GM23338 (cell line): ENCODE measurements at regions not wholly inside any gene's neighbourhood (a gene's known extent, or its start where the extent isn't known, plus 50 kb on each side); places are given as distances from the start of the nearest gene placed in this dataset.

Experiments
- ATAC-seq: fragments of 200-7000 bp; cut with Tn5 transposase; 3 replicates; pipeline ENCODE4 v1.9.1; 2020
- DNase-seq: peaks from one replicate; pipeline ENCODE4 v3.0.0-alpha.2; 2015; ENCODE audit warnings: low spot score
- H2AFZ ChIP-seq: fragments of 200-600 bp; sonication (generic); 2 replicates; pipeline ENCODE4 v1.8.0; 2016; ENCODE audit warnings: antibody characterized with exemption, mild to moderate bottlenecking, moderate library complexity
- H3F3A ChIP-seq: fragments of 200-600 bp; sonication (generic); replicated peaks from 2 replicates; pipeline ENCODE4 v1.8.0; 2017; ENCODE audit warnings: antibody characterized with exemption, mixed run types, low read depth
- H3K27ac ChIP-seq: fragments of 200-600 bp; sonication (generic); 2 replicates; pipeline ENCODE4 v1.6.1; 2016; ENCODE audit warnings: low read depth
- H3K27me3 ChIP-seq: fragments of 200-600 bp; sonication (generic); 2 replicates; pipeline ENCODE4 v1.8.0; 2016; ENCODE audit warnings: mild to moderate bottlenecking, mixed run types, moderate library complexity; ENCODE audit not compliant: insufficient read depth
- H3K36me3 ChIP-seq: fragments of 200-600 bp; sonication (generic); 2 replicates; pipeline ENCODE4 v1.8.0; 2016; ENCODE audit warnings: mild to moderate bottlenecking; ENCODE audit not compliant: insufficient read depth
- H3K4me1 ChIP-seq: fragments of 200-600 bp; sonication (generic); 2 replicates; pipeline ENCODE4 v1.8.0; 2016; ENCODE audit warnings: mild to moderate bottlenecking, moderate library complexity; ENCODE audit not compliant: insufficient read depth
- H3K4me2 ChIP-seq: fragments of 200-600 bp; sonication (generic); 2 replicates; pipeline ENCODE4 v1.7.1; 2017; ENCODE audit warnings: mixed run types
- H3K4me3 ChIP-seq: fragments of 200-600 bp; sonication (generic); 2 replicates; pipeline ENCODE4 v1.6.1; 2016; ENCODE audit warnings: mixed run types
- H3K79me2 ChIP-seq: fragments of 200-600 bp; sonication (generic); replicated peaks from 2 replicates; pipeline ENCODE4 v1.8.0; 2017; ENCODE audit warnings: mild to moderate bottlenecking; ENCODE audit not compliant: insufficient read depth
- H3K9me2 ChIP-seq: fragments of 200-600 bp; sonication (generic); 2 replicates; pipeline ENCODE4 v1.8.0; 2017; ENCODE audit not compliant: insufficient read depth
- H4K20me1 ChIP-seq: fragments of 200-600 bp; sonication (generic); replicated peaks from 2 replicates; pipeline ENCODE4 v1.8.0; 2017; ENCODE audit warnings: mild to moderate bottlenecking; ENCODE audit not compliant: insufficient read depth
- H3K27ac Mint-ChIP-seq: 2 replicates; pipeline ENCODE4 v1.8.0; 2020; ENCODE audit warnings: inconsistent platforms, mild to moderate bottlenecking, moderate library complexity, mixed read lengths
- H3K27me3 Mint-ChIP-seq: 3 replicates; pipeline ENCODE4 v1.8.0; 2022; ENCODE audit warnings: low read depth, mild to moderate bottlenecking, moderate library complexity, mixed read lengths, inconsistent platforms; ENCODE audit not compliant: insufficient read depth, poor library complexity
- H3K36me3 Mint-ChIP-seq: 3 replicates; pipeline ENCODE4 v1.8.0; 2021; ENCODE audit warnings: low read depth, mild to moderate bottlenecking, inconsistent platforms, moderate library complexity, mixed read lengths
- H3K4me1 Mint-ChIP-seq: 3 replicates; pipeline ENCODE4 v1.8.0; 2020; ENCODE audit warnings: mild to moderate bottlenecking, inconsistent platforms, mixed read lengths
- H3K4me3 Mint-ChIP-seq: 3 replicates; pipeline ENCODE4 v1.8.0; 2021; ENCODE audit warnings: moderate library complexity, mild to moderate bottlenecking, inconsistent platforms, mixed read lengths
- H3K9me3 Mint-ChIP-seq: 3 replicates; pipeline ENCODE4 v1.8.0; 2020; ENCODE audit warnings: moderate library complexity, mild to moderate bottlenecking, inconsistent platforms, mixed read lengths
- CREB1 ChIP-seq: fragments of 250-450 bp; sonication (Bioruptor Pico); IDR thresholded peaks from 2 replicates; pipeline ENCODE4 v1.5.0; 2020; ENCODE audit warnings: low read depth, mild to moderate bottlenecking, moderate library complexity
- EZH2 ChIP-seq: fragments of 200-600 bp; sonication (generic); IDR thresholded peaks from one replicate; pipeline ENCODE4 v1.8.0; 2017; ENCODE audit warnings: antibody characterized with exemption, mild to moderate bottlenecking, low read depth; ENCODE audit not compliant: unreplicated experiment
- EZH2phosphoT487 ChIP-seq: fragments of 200-600 bp; sonication (generic); IDR thresholded peaks from one replicate; pipeline ENCODE4 v1.8.1; 2018; ENCODE audit warnings: antibody characterized with exemption; ENCODE audit not compliant: unreplicated experiment
- JUNB ChIP-seq: IDR thresholded peaks from one replicate; pipeline ENCODE4 v1.6.1; 2016; ENCODE audit warnings: antibody characterized with exemption; ENCODE audit not compliant: unreplicated experiment
- NANOG ChIP-seq: IDR thresholded peaks from 2 replicates; pipeline ENCODE4 v1.6.1; 2016; ENCODE audit warnings: antibody characterized with exemption, borderline replicate concordance
- POLR2AphosphoS5 ChIP-seq: IDR thresholded peaks from 2 replicates; pipeline ENCODE4 v1.6.1; 2016; ENCODE audit warnings: antibody characterized with exemption, low read depth
- STAT1 ChIP-seq: IDR thresholded peaks from one replicate; pipeline ENCODE4 v1.6.1; 2016; ENCODE audit warnings: antibody characterized with exemption; ENCODE audit not compliant: unreplicated experiment
- ZNF114 ChIP-seq: fragments of 250-450 bp; sonication (Bioruptor Pico); IDR thresholded peaks from 2 replicates; pipeline ENCODE4 v1.5.0; 2020; ENCODE audit warnings: mild to moderate bottlenecking, moderate library complexity
- ZNF331 ChIP-seq: fragments of 250-450 bp; sonication (Bioruptor Pico); IDR thresholded peaks from 2 replicates; pipeline ENCODE4 v1.5.0; 2020; ENCODE audit warnings: low read depth, mild to moderate bottlenecking, moderate library complexity
- TF ChIP-seq, protein P1 (sequence below), 2 experiments: fragments of 200-600 bp in 1 of 2; sonication (generic) in 1 of 2; conservative IDR thresholded peaks; 2 replicates each; pipeline versions ENCODE4 v1.5.1 to v1.6.1; 2016 to 2017; ENCODE audit warnings: antibody characterized with exemption in 2 of 2, low read depth in 2 of 2, mild to moderate bottlenecking in 2 of 2, moderate library complexity in 1 of 2
- TF ChIP-seq, protein P2 (sequence below): fragments of 250-450 bp; sonication (Bioruptor Pico); IDR thresholded peaks from 2 replicates; pipeline ENCODE4 v1.5.0; 2020; ENCODE audit warnings: mild to moderate bottlenecking, moderate library complexity
- TF ChIP-seq, protein P3 (sequence below): IDR thresholded peaks from one replicate; pipeline ENCODE4 v1.6.1; 2018; ENCODE audit warnings: antibody characterized with exemption; ENCODE audit not compliant: unreplicated experiment

DNA sequence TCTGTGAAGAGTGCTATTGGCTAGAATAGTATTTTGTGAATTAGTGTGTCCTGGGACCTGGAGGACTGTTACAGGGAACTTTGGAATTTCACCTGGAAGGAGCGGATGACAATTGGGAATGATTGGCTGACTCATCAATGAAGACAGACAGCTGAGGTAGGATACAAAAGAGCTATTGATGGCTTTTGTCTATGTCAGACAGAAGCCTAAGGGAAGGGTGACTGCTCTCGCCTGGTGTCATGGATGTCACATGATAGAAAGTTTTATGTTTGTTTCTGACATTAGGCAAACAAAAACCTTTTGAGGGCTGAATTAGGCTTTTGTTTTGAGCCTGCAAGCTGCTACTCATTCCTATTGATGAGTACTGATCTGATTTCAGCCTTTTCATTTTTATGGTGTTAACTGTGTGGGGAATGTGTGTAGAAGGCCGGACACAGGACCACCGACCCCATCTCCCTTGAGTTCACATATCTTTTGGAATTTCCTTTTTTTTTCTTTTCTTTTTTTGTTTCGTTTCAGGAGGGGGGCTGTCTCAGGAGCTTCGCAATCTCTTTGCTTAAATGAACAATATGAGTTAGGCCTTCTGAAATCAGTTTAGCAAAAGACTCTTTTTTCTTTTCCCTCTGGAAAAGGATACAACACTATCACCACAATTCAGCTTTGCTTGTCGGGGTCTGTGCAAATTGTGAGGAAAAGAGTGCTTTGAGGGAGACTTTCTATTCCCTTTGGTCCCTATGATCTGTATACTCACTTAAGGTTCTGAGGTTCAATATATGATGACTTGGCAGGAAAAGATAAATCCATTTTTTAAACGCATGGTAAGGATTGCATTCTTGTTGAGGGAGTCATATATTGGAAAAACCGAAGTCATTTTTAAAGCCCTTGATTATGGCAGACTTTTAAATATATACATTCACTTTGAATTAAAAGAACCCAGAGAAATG lies 207.9 kb upstream of the FIGN start (continued):
- TF ChIP-seq CREB1 (CRISPR knock-in tag) (no peak), POLR2AphosphoS5 (no peak), ZNF114 (CRISPR knock-in tag) (no peak), NANOG (no peak), EZH2 (no peak), JUNB (no peak)

DNA sequence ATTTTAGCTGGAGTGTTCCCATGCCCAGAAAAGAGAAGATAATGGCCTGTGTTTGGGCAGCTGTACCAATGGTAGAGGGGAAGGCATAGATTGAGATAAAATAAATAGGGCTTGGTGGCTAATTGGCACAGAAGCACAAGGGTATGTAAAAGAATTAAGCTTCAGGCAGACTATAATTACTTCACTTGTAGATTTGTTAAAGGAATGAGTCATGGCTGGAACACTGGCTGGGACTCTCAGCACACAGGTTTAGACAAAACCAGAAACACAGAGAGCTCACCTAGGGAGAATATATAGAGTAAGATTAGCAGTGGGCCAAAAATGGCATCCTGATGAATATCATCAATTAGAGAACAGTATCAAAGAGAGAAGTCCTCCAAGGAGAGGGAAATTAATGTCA lies 198.3 kb upstream of the FIGN start:
- H3K4me2 ChIP-seq = no peak overlapping the region
- Mint-ChIP-seq H3K27me3 (peaks cover 2% of the 10 kb centered on the region), H3K27ac (no peak overlapping the region), H3K9me3 (no peaks in the 10 kb centered on the region; the same call in 2 of the 3 replicates), H3K36me3 (no peaks in the 10 kb centered on the region), H3K4me3 (no peak overlapping the region), H3K4me1 (peaks cover 6% of the 10 kb centered on the region; the same call in 2 of the 3 replicates)
- no peaks in the 10 kb centered on the region for H3F3A ChIP-seq
- no peak overlapping the region for H3K4me3 ChIP-seq
- no peaks in the 10 kb centered on the region for H4K20me1 ChIP-seq
- H3K9me2 ChIP-seq = no peaks in the 10 kb centered on the region
- DNase-seq (no peak), ATAC-seq (no peak)
- H3K79me2 ChIP-seq = no peaks in the 10 kb centered on the region
- H3K27me3 ChIP-seq = no peaks in the 10 kb centered on the region
- H3K4me1 ChIP-seq = peaks cover 7% of the 10 kb centered on the region; the same call in 1 of the 2 replicates
- H3K27ac ChIP-seq = no peak overlapping the region
- no peak overlapping the region for H2AFZ ChIP-seq
- no peaks in the 10 kb centered on the region for H3K36me3 ChIP-seq
- TF ChIP-seq POLR2AphosphoS5 = no peak
- TF ChIP-seq, protein P1, sequence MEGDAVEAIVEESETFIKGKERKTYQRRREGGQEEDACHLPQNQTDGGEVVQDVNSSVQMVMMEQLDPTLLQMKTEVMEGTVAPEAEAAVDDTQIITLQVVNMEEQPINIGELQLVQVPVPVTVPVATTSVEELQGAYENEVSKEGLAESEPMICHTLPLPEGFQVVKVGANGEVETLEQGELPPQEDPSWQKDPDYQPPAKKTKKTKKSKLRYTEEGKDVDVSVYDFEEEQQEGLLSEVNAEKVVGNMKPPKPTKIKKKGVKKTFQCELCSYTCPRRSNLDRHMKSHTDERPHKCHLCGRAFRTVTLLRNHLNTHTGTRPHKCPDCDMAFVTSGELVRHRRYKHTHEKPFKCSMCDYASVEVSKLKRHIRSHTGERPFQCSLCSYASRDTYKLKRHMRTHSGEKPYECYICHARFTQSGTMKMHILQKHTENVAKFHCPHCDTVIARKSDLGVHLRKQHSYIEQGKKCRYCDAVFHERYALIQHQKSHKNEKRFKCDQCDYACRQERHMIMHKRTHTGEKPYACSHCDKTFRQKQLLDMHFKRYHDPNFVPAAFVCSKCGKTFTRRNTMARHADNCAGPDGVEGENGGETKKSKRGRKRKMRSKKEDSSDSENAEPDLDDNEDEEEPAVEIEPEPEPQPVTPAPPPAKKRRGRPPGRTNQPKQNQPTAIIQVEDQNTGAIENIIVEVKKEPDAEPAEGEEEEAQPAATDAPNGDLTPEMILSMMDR (conservative IDR thresholded peaks at IDR 0.05; ENCODE audit: low read depth in 2 of 2) = no peak
- no peak for TF ChIP-seq EZH2phosphoT487
- TF ChIP-seq CREB1 (CRISPR knock-in tag) = no peak
- TF ChIP-seq ZNF114 (CRISPR knock-in tag) = no peak
- TF ChIP-seq, protein P2, sequence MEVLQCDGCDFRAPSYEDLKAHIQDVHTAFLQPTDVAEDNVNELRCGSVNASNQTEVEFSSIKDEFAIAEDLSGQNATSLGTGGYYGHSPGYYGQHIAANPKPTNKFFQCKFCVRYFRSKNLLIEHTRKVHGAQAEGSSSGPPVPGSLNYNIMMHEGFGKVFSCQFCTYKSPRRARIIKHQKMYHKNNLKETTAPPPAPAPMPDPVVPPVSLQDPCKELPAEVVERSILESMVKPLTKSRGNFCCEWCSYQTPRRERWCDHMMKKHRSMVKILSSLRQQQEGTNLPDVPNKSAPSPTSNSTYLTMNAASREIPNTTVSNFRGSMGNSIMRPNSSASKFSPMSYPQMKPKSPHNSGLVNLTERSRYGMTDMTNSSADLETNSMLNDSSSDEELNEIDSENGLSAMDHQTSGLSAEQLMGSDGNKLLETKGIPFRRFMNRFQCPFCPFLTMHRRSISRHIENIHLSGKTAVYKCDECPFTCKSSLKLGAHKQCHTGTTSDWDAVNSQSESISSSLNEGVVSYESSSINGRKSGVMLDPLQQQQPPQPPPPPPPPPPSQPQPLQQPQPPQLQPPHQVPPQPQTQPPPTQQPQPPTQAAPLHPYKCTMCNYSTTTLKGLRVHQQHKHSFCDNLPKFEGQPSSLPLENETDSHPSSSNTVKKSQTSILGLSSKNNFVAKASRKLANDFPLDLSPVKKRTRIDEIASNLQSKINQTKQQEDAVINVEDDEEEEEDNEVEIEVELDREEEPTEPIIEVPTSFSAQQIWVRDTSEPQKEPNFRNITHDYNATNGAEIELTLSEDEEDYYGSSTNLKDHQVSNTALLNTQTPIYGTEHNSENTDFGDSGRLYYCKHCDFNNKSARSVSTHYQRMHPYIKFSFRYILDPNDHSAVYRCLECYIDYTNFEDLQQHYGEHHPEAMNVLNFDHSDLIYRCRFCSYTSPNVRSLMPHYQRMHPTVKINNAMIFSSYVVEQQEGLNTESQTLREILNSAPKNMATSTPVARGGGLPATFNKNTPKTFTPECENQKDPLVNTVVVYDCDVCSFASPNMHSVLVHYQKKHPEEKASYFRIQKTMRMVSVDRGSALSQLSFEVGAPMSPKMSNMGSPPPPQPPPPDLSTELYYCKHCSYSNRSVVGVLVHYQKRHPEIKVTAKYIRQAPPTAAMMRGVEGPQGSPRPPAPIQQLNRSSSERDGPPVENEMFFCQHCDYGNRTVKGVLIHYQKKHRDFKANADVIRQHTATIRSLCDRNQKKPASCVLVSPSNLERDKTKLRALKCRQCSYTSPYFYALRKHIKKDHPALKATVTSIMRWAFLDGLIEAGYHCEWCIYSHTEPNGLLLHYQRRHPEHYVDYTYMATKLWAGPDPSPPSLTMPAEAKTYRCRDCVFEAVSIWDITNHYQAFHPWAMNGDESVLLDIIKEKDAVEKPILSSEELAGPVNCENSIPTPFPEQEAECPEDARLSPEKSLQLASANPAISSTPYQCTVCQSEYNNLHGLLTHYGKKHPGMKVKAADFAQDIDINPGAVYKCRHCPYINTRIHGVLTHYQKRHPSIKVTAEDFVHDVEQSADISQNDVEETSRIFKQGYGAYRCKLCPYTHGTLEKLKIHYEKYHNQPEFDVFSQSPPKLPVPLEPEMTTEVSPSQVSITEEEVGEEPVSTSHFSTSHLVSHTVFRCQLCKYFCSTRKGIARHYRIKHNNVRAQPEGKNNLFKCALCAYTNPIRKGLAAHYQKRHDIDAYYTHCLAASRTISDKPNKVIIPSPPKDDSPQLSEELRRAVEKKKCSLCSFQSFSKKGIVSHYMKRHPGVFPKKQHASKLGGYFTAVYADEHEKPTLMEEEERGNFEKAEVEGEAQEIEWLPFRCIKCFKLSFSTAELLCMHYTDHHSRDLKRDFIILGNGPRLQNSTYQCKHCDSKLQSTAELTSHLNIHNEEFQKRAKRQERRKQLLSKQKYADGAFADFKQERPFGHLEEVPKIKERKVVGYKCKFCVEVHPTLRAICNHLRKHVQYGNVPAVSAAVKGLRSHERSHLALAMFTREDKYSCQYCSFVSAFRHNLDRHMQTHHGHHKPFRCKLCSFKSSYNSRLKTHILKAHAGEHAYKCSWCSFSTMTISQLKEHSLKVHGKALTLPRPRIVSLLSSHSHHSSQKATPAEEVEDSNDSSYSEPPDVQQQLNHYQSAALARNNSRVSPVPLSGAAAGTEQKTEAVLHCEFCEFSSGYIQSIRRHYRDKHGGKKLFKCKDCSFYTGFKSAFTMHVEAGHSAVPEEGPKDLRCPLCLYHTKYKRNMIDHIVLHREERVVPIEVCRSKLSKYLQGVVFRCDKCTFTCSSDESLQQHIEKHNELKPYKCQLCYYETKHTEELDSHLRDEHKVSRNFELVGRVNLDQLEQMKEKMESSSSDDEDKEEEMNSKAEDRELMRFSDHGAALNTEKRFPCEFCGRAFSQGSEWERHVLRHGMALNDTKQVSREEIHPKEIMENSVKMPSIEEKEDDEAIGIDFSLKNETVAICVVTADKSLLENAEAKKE (CRISPR knock-in tag) = no peak
- TF ChIP-seq STAT1 = no peak
- no peak for TF ChIP-seq ZNF331
- no peak for TF ChIP-seq NANOG
- TF ChIP-seq, protein P3, sequence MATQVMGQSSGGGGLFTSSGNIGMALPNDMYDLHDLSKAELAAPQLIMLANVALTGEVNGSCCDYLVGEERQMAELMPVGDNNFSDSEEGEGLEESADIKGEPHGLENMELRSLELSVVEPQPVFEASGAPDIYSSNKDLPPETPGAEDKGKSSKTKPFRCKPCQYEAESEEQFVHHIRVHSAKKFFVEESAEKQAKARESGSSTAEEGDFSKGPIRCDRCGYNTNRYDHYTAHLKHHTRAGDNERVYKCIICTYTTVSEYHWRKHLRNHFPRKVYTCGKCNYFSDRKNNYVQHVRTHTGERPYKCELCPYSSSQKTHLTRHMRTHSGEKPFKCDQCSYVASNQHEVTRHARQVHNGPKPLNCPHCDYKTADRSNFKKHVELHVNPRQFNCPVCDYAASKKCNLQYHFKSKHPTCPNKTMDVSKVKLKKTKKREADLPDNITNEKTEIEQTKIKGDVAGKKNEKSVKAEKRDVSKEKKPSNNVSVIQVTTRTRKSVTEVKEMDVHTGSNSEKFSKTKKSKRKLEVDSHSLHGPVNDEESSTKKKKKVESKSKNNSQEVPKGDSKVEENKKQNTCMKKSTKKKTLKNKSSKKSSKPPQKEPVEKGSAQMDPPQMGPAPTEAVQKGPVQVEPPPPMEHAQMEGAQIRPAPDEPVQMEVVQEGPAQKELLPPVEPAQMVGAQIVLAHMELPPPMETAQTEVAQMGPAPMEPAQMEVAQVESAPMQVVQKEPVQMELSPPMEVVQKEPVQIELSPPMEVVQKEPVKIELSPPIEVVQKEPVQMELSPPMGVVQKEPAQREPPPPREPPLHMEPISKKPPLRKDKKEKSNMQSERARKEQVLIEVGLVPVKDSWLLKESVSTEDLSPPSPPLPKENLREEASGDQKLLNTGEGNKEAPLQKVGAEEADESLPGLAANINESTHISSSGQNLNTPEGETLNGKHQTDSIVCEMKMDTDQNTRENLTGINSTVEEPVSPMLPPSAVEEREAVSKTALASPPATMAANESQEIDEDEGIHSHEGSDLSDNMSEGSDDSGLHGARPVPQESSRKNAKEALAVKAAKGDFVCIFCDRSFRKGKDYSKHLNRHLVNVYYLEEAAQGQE = no peak
- no peak for TF ChIP-seq JUNB
